ENCODE measurements at regions not wholly inside any gene's neighbourhood (a gene's known extent, or its start where the extent isn't known, plus 50 kb on each side); places are given as distances from the start of the nearest gene placed in this dataset.

GRCh38 chr3:177710506-177710905, 513.2 kb upstream of the TBL1XR1 start:
- TF ChIP-seq, protein P1, sequence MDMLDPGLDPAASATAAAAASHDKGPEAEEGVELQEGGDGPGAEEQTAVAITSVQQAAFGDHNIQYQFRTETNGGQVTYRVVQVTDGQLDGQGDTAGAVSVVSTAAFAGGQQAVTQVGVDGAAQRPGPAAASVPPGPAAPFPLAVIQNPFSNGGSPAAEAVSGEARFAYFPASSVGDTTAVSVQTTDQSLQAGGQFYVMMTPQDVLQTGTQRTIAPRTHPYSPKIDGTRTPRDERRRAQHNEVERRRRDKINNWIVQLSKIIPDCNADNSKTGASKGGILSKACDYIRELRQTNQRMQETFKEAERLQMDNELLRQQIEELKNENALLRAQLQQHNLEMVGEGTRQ (CRISPR knock-in tag; IDR thresholded peaks at IDR 0.05), result no peak
- TF ChIP-seq NFATC4 (CRISPR knock-in tag; IDR thresholded peaks at IDR 0.05) (no peak), JAZF1 (CRISPR knock-in tag; IDR thresholded peaks at IDR 0.05) (no peak), MXD4 (CRISPR knock-in tag; IDR thresholded peaks at IDR 0.05; ENCODE audit: borderline replicate concordance) (no peak), ZBTB21 (CRISPR knock-in tag; IDR thresholded peaks at IDR 0.05; ENCODE audit: borderline replicate concordance) (no peak), ARID4B (CRISPR knock-in tag; IDR thresholded peaks at IDR 0.05; ENCODE audit: borderline replicate concordance) (no peak), GRHL2 (CRISPR knock-in tag; IDR thresholded peaks at IDR 0.05; ENCODE audit: insufficient replicate concordance, severe bottlenecking) (no peak)

GRCh38 chr3:177711637-177712036, 514.4 kb upstream of the TBL1XR1 start:
- peaks cover 12% of the 10 kb centered on the region for H3K4me1 Mint-ChIP-seq

More at GRCh38 chr3:177710506-177710905, 513.2 kb upstream of the TBL1XR1 start:
- H3K9me3 Mint-ChIP-seq, result no peaks in the 10 kb centered on the region
- H3K27me3 Mint-ChIP-seq (ENCODE audit: low read depth), result no peaks in the 10 kb centered on the region
- no peak overlapping the region for H3K27ac Mint-ChIP-seq
- H3K36me3 Mint-ChIP-seq, result no peaks in the 10 kb centered on the region
- ChIA-PET POLR2A (no interaction called here), CTCF (no interaction called here)
- peaks cover 12% of the 10 kb centered on the region for H3K4me1 Mint-ChIP-seq
- ATAC-seq (no peak), DNase-seq (ENCODE audit: low spot score) (no peak)
- no peak overlapping the region for H3K4me3 Mint-ChIP-seq

More at GRCh38 chr3:177711637-177712036, 514.4 kb upstream of the TBL1XR1 start:
- no peak for TF ChIP-seq GABPB1 (CRISPR knock-in tag; IDR thresholded peaks at IDR 0.05)
- TF ChIP-seq, protein P2, sequence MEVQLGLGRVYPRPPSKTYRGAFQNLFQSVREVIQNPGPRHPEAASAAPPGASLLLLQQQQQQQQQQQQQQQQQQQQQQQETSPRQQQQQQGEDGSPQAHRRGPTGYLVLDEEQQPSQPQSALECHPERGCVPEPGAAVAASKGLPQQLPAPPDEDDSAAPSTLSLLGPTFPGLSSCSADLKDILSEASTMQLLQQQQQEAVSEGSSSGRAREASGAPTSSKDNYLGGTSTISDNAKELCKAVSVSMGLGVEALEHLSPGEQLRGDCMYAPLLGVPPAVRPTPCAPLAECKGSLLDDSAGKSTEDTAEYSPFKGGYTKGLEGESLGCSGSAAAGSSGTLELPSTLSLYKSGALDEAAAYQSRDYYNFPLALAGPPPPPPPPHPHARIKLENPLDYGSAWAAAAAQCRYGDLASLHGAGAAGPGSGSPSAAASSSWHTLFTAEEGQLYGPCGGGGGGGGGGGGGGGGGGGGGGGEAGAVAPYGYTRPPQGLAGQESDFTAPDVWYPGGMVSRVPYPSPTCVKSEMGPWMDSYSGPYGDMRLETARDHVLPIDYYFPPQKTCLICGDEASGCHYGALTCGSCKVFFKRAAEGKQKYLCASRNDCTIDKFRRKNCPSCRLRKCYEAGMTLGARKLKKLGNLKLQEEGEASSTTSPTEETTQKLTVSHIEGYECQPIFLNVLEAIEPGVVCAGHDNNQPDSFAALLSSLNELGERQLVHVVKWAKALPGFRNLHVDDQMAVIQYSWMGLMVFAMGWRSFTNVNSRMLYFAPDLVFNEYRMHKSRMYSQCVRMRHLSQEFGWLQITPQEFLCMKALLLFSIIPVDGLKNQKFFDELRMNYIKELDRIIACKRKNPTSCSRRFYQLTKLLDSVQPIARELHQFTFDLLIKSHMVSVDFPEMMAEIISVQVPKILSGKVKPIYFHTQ (CRISPR knock-in tag; IDR thresholded peaks at IDR 0.05), result no peak
- TF ChIP-seq JUN (CRISPR knock-in tag; IDR thresholded peaks at IDR 0.05), result no peak
- TF ChIP-seq, protein P3, sequence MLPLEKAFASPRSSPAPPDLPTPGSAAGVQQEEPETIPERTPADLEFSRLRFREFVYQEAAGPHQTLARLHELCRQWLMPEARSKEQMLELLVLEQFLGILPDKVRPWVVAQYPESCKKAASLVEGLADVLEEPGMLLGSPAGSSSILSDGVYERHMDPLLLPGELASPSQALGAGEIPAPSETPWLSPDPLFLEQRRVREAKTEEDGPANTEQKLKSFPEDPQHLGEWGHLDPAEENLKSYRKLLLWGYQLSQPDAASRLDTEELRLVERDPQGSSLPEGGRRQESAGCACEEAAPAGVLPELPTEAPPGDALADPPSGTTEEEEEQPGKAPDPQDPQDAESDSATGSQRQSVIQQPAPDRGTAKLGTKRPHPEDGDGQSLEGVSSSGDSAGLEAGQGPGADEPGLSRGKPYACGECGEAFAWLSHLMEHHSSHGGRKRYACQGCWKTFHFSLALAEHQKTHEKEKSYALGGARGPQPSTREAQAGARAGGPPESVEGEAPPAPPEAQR (CRISPR knock-in tag; IDR thresholded peaks at IDR 0.05), result no peak
- TF ChIP-seq OVOL2 (CRISPR knock-in tag; IDR thresholded peaks at IDR 0.05; ENCODE audit: borderline replicate concordance), result no peak
- TF ChIP-seq RORB (CRISPR knock-in tag; IDR thresholded peaks at IDR 0.05), result no peak
- no peak for TF ChIP-seq ATF1 (CRISPR knock-in tag; IDR thresholded peaks at IDR 0.05)
- TF ChIP-seq SP1 (CRISPR knock-in tag; conservative IDR thresholded peaks at IDR 0.05), result no peak
- TF ChIP-seq TCF7 (CRISPR knock-in tag; IDR thresholded peaks at IDR 0.05; ENCODE audit: low read depth), result no peak
- TF ChIP-seq, protein P4, sequence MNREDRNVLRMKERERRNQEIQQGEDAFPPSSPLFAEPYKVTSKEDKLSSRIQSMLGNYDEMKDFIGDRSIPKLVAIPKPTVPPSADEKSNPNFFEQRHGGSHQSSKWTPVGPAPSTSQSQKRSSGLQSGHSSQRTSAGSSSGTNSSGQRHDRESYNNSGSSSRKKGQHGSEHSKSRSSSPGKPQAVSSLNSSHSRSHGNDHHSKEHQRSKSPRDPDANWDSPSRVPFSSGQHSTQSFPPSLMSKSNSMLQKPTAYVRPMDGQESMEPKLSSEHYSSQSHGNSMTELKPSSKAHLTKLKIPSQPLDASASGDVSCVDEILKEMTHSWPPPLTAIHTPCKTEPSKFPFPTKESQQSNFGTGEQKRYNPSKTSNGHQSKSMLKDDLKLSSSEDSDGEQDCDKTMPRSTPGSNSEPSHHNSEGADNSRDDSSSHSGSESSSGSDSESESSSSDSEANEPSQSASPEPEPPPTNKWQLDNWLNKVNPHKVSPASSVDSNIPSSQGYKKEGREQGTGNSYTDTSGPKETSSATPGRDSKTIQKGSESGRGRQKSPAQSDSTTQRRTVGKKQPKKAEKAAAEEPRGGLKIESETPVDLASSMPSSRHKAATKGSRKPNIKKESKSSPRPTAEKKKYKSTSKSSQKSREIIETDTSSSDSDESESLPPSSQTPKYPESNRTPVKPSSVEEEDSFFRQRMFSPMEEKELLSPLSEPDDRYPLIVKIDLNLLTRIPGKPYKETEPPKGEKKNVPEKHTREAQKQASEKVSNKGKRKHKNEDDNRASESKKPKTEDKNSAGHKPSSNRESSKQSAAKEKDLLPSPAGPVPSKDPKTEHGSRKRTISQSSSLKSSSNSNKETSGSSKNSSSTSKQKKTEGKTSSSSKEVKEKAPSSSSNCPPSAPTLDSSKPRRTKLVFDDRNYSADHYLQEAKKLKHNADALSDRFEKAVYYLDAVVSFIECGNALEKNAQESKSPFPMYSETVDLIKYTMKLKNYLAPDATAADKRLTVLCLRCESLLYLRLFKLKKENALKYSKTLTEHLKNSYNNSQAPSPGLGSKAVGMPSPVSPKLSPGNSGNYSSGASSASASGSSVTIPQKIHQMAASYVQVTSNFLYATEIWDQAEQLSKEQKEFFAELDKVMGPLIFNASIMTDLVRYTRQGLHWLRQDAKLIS (CRISPR knock-in tag; IDR thresholded peaks at IDR 0.05; ENCODE audit: borderline replicate concordance), result no peak
- no peak for TF ChIP-seq CBFB (CRISPR knock-in tag; IDR thresholded peaks at IDR 0.05; ENCODE audit: low read depth)
- no peaks in the 10 kb centered on the region for H3K9me3 Mint-ChIP-seq
- H3K4me3 Mint-ChIP-seq, result no peak overlapping the region
- DNase-seq (ENCODE audit: low spot score) (no peak), ATAC-seq (no peak)
- no peak overlapping the region for H3K27ac Mint-ChIP-seq
- H3K27me3 Mint-ChIP-seq (ENCODE audit: low read depth), result no peaks in the 10 kb centered on the region
- H3K36me3 Mint-ChIP-seq, result no peaks in the 10 kb centered on the region
- CTCF ChIA-PET, result no interaction called here
- POLR2A ChIA-PET, result no interaction called here
